Skin epidermis (tissue), 12 donors: ENCODE measurements at regions not wholly inside any gene's neighbourhood (a gene's known extent, or its start where the extent isn't known, plus 50 kb on each side); places are given as distances from the start of the nearest gene placed in this dataset.
"Not testable (repeated sequence)": the region's sequence is repeated elsewhere in the genome, so short reads cannot be mapped to it uniquely, and the experiment has no call there.

ENCODE experiments used
- H3K27ac ChIP-seq, 21 experiments: fragments of 200-600 bp; sonication (generic) in 11 of 21; one replicate each; pipeline ENCODE4 v1.5.0; 2020; ENCODE audit warnings: mild to moderate bottlenecking in 3 of 21, inconsistent platforms in 2 of 21, moderate library complexity in 2 of 21
- H3K4me3 ChIP-seq, 7 experiments: fragments of 200-600 bp; sonication (generic) in 2 of 7; one replicate each; pipeline ENCODE4 v1.5.0; 2020; ENCODE audit warnings: inconsistent platforms in 2 of 7, mild to moderate bottlenecking in 2 of 7, moderate library complexity in 1 of 7

DNA sequence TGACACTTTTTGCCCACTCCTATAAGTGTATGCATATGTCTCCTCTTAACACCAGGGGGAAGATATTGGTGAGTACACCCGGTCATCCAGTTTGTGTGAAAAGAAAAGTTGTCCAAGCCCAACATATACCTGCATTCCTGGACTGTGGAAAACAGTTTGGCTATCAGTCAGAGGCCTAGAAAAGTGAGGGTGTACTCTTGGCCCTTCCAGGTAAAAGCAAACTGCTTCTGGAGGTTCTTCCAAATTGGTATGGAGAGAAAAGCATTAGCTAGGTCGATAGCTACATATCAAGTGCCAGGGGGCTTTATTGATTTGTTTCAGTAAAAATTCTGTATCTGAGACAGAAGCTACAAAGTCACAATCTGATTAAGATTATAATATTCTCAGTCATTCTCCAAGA is 144.0 kb downstream of the SPTSSA start:
- Histone ChIP-seq H3K27ac (no peak overlapping the region), H3K4me3 (no peak overlapping the region)

GRCh38 chr14:34310724-34311123 is 151.3 kb downstream of the SPTSSA start:
- Histone ChIP-seq H3K4me3 (no peak overlapping the region), H3K27ac (no peak overlapping the region)

DNA sequence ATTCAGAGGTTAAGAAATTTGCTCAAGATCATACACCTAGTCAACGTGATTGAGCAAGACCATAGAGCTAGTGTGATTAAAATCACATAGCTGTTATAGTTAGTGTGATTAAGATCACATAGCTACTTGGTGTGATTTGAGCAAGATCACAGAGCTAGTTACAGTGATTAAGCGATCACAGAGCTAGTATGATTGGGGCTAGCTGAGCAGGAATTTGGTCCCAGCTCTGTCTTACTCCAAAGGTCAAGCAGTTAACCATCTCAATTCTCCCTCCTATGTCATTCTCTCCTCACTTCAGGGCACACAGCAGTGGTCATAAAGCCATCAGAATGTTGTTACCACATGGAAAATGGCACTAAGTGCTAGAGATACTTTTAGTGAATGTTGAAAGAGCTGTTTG is 158.2 kb downstream of the SPTSSA start:
- Histone ChIP-seq H3K27ac (no peak overlapping the region), H3K4me3 (no peak overlapping the region)

DNA sequence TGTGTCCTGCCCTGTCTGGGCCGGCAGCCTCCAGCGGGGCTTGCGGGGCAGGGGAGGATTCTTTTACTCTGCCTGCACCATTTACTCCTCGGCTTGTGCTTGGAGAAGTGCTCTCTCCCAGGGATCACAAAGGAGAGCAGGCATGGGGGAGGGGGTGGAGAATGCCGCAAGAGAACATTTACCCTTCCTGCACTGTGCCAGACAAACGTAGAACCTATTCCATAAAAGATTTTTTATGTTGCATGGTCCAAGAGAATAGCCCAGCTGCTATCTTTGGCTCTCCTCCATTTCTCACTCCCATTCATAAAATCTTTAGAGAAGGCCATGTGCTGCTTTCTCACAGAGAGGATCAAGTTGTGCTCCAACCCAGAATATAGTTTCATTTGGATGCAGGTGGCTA is 159.4 kb downstream of the SPTSSA start:
- Histone ChIP-seq H3K4me3 (no peak overlapping the region), H3K27ac (no peak overlapping the region)

GRCh38 chr14:34300882-34301734 is 160.9 kb downstream of the SPTSSA start:
- no peak overlapping the region for H3K4me3 ChIP-seq
- no peak overlapping the region for H3K27ac ChIP-seq

DNA sequence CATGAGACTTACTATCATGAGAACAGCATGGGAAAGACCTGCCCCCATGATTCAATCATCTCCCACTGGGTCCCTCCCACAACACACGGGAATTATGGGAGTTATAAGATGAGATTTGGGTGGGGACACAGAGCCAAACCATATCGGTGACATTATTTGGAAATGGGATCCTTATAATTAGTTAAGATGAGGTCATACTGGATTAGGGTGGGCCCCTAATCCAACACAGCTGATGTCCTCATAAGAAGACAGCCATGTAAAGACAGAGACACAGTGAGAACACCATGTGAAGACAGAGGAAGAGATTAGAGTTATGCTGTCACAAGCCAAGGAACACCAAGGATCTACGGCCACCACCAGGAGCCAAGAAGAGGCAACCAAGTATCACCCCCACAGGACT is 161.7 kb downstream of the SPTSSA start:
- H3K4me3 ChIP-seq = no peak overlapping the region

GRCh38 chr14:34299360-34299759 is 162.7 kb downstream of the SPTSSA start:
- Histone ChIP-seq H3K27ac (peak overlapping the region in 1 of 21 experiments; percentile 15), H3K4me3 (no peak overlapping the region)

More for the DNA sequence above, 161.7 kb downstream of the SPTSSA start:
- no peak overlapping the region for H3K27ac ChIP-seq

DNA sequence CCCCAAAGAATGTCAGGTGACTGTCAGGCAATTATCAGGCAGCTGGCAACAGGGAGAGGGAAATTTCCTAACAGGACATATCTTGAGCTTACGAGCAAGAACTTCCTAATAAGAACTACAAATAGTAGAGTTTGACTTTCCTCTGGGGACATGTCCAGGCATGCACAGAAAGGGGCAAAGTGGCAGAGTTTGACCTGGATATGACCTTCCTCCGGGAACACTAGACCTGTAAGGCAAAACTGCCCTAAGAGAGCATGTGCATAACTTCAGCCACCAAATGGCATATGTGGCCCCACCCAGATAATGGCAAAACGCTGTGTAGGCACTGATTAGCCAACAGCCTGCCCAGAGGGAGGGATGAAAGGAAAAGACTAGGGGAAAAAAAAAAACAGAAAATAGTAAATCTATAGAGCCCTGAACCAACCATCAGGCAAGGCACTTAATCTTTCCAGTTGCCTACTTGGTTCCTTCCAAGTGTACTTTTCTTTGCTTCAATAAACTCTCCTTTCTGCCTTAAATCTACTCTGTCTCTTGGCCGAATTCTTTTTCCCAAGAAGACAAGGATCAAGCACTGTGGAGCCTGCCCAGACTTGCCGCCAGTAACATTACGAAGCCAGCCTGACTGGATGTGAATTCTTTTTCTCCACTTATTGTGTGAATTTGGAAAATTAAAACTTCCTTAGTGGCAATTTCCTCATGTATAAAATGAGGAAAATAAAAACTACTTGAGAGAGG is 164.1 kb downstream of the SPTSSA start:
- H3K27ac ChIP-seq = peak overlapping the region in 7 of 21 experiments; percentile 3 to 38 (median 29)

DNA sequence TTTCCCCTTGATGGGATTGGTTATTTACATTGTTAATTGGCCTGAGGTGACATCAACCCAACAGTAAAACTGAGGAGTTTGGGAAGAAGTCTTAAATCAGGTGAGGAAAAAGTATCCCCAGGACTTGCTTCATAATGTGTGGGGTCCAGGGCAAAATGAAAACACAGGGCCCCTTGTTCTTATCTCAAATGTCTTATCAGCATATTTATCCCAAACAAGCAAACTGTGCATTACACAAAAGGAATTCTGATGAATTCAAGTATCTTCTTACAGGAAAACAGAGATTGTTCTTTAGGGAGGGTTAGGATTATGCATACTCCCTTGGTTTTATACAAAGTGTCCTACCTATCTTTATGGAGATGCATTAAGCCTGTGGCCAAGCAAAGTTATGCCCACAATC is 178.4 kb downstream of the SPTSSA start:
- Histone ChIP-seq H3K27ac (no peak overlapping the region), H3K4me3 (no peak overlapping the region)

More for the DNA sequence above, 164.1 kb downstream of the SPTSSA start:
- H3K4me3 ChIP-seq = no peak overlapping the region

DNA sequence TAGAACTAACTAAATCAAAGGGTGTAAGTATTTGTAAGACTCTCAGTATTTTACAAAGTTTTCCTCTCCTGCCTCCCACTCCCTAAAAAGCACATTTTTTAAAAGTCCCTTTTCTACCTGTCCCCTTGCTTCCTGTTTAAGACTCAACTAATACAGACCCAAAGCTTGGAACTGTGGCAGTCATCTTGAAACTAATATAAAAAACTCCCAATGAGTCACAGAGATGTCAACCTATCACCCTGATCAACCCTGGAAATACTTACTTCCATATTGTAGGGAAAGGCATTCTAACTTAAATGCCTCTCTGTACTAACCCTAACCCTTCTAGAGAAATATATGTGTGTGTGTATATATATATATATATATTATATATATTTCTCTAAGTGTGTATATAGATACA is 184.8 kb downstream of the SPTSSA start:
- Histone ChIP-seq H3K27ac (no peak overlapping the region), H3K4me3 (no peak overlapping the region)

GRCh38 chr14:34275530-34275929 is 186.5 kb downstream of the SPTSSA start:
- H3K27ac ChIP-seq = no peak overlapping the region
- no peak overlapping the region for H3K4me3 ChIP-seq

DNA sequence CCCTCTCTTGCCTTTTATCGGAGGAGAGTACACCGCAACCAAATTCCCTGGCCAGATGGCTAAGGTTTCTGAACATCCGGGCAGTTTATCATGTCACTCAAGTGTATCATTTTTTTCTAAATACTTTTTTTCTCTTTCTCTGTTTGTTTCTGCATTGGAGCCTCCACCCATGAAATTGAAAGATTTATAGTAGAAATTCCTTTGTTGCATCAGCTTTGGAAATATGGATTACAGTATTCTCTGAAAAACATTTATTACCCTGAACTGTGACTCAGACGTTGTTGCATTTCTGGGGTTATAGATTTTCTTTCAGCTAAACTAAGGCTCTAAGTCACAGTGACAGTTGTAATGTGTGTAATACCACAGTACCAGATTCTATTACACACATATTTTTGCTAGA is 187.0 kb downstream of the SPTSSA start:
- Histone ChIP-seq H3K27ac (no peak overlapping the region), H3K4me3 (no peak overlapping the region)

DNA sequence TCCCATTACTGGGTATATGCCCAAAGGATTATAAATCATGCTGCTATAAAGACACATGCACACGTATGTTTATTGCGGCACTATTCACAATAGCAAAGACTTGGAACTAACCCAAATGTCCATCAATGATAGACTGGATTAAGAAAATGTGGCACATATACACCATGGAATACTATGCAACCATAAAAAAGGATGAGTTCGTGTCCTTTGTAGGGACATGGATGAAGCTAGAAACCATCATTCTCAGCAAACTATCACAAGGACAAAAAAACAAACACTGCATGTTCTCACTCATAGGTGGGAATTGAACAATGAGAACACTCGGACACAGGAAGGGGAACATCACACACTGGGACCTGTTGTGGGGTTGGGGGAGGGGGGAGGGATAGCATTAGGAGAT is 188.3 kb downstream of the SPTSSA start:
- not testable (repeated sequence) for H3K27ac ChIP-seq, H3K4me3 ChIP-seq

DNA sequence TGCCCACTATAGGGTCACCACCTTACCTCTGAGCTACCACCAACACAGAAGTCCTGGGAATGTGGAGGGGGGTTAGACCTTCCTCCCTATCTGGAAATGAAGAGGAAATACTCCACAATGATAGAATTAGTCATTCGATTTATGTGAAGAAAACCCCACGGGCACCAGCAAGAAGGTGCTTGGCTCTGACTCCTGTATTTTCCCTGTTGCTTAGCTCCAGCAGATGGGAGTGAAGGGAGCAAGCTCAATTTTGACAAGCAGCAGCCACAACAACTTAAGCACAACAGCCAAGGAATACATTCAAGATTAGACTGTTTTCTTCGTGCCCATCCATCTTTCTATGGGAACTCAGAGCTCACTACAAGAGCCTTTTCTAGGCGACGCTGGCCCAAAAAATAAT is 191.7 kb downstream of the SPTSSA start:
- no peak overlapping the region for H3K27ac ChIP-seq
- H3K4me3 ChIP-seq = no peak overlapping the region

DNA sequence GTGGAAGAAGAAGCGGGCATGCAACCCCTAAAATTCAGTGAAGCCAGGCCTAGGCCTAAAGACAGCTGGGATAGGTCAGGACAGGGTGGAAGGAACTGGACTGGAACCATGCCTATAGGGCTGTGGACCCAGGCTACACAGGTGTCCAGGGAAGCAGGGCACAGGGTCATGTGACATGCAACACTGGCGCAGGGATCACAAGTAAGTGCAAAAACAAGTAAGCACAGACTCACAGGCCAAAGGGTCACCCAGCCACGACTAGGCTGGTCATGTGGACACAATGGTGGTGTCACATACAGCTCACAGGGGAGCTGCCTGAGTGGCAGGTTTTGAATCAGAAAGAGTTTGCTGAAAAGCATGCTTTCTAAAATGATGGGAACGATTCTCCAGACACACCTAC is 195.7 kb downstream of the SPTSSA start:
- H3K27ac ChIP-seq = no peak overlapping the region
- no peak overlapping the region for H3K4me3 ChIP-seq

DNA sequence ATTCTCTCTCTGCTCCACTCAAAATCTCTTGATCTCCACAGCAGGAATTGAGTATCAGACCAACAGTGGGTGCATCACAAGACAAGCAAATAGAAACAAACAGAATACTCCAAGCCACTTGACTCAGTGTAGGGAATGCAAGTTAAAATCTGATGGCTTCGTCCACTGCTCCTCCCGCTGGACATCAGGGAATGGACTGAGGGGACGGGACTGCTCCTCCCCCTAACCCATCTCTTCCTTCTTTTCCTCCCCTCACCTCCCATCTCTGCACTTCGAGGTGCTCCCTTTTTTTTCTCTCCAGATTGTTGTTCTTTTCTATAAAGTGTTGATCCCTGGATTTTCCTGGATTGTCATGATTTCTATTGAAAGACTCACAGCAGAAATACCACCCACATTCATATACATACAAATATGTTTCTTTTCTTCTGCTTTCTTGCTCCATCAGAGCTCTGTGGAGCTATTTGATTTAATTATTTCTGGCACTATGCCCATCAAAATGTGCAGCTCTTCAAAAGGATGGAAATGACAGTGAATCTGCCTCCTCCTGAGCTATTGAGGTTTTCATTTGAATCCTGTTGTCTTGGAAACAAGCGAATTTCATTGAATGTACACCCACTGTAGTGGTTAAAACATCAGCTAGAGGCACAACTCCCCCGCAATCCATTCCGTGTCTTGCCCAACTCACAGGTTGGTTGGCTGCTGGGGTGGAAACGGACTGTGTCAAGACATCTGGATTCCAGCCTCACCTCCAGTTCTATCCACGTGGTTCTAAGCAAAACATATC is 199.7 kb downstream of the SPTSSA start:
- no peak overlapping the region for H3K27ac ChIP-seq
- no peak overlapping the region for H3K4me3 ChIP-seq

- no peak overlapping the region for H3K27ac ChIP-seq
- H3K4me3 ChIP-seq = no peak overlapping the region
Observed at GRCh38 chr14:34259996-34260395, 202.0 kb downstream of the SPTSSA start.

DNA sequence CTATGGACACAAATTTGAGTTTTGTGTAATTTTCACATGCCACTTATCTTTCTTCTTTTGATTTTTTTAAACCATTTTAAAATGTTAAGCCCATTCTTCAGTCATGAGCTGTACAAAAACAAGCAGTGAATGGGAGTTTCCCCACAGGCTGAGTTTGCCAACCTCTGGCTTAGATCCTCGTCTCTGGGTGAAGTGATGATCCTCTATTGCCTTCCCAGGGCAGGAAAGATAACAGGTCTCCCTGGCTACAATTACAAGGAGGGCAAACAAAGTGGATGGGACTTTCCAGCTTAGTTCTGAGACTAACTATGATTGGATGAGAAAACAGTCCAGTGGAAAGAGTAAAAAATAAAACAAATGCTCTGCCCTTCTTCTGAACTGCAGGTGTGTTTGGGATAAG is 203.7 kb downstream of the SPTSSA start:
- Histone ChIP-seq H3K4me3 (no peak overlapping the region), H3K27ac (peak overlapping the region in 5 of 21 experiments; percentile 8 to 65 (median 59))

- H3K27ac ChIP-seq = peak overlapping the region in 6 of 21 experiments; percentile 1 to 65 (median 42)
- no peak overlapping the region for H3K4me3 ChIP-seq
Observed at GRCh38 chr14:34257505-34257904, 204.5 kb downstream of the SPTSSA start.

DNA sequence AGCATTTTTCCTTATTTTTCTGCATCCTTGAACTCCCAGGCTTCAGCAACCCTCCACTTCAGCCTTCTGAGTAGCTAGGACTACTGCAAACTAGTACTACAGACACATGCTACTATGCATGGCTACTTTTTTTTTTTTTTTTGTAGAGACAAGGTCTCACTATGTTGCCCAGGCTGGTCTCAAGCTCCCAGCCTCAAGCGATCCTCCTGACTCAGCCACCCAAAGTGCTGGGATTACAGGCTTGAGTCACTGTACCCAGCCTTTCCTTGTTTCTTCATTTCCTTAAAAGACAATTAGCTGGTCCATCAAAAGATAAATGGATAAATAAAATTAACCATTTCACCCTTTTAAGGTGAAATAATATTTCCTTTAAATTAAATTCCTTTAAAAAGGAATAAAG is 205.8 kb downstream of the SPTSSA start:
- Histone ChIP-seq H3K27ac (peak overlapping the region in 1 of 21 experiments; percentile 65), H3K4me3 (no peak overlapping the region)
